CD14-positive monocyte (primary cell): ENCODE measurements at regions not wholly inside any gene's neighbourhood (a gene's known extent, or its start where the extent isn't known, plus 50 kb on each side); places are given as distances from the start of the nearest gene placed in this dataset.

Experiments
- DNase-seq, 3 donors: peaks; one replicate each; pipeline ENCODE4 v3.0.0-alpha.2; 2011 to 2022
- H2AFZ ChIP-seq: 2 replicates; pipeline ENCODE4 v1.6.0; 2012; ENCODE audit warnings: mild to moderate bottlenecking, low read depth, low read length, inconsistent platforms; ENCODE audit not compliant: insufficient read depth, poor library complexity, severe bottlenecking
- H3K27ac ChIP-seq, 2 donors: 1 replicate in 1 of 2; 2 replicates in 1 of 2; pipeline ENCODE4 v1.5.1; 2012 to 2013; ENCODE audit warnings: low read length in 2 of 2, control low read depth in 1 of 2, inconsistent platforms in 1 of 2, low read depth in 1 of 2, mild to moderate bottlenecking in 1 of 2
- H3K27me3 ChIP-seq, 2 donors: one replicate each; pipeline versions ENCODE4 v1.6.0 to v1.6.1; 2011 to 2013; ENCODE audit warnings: low read length in 2 of 2; ENCODE audit not compliant: control insufficient read depth in 2 of 2, insufficient read depth in 2 of 2
- H3K36me3 ChIP-seq, 2 donors: replicated peaks in 1 of 2; 1 replicate in 1 of 2; 2 replicates in 1 of 2; pipeline versions ENCODE4 v1.5.1 to v1.6.1; 2012 to 2013; ENCODE audit warnings: low read length in 2 of 2, control low read depth in 1 of 2, inconsistent platforms in 1 of 2, mild to moderate bottlenecking in 1 of 2; ENCODE audit not compliant: insufficient read depth in 2 of 2, control insufficient read depth in 1 of 2
- H3K4me1 ChIP-seq, 2 donors: 1 replicate in 1 of 2; 2 replicates in 1 of 2; pipeline versions ENCODE4 v1.5.1 to v1.6.1; 2012 to 2013; ENCODE audit warnings: low read length in 2 of 2, control low read depth in 1 of 2, inconsistent platforms in 1 of 2, mild to moderate bottlenecking in 1 of 2, moderate library complexity in 1 of 2; ENCODE audit not compliant: insufficient read depth in 2 of 2, control insufficient read depth in 1 of 2
- H3K4me2 ChIP-seq: replicated peaks from 2 replicates; pipeline ENCODE3; 2012; ENCODE audit warnings: low read length, moderate library complexity, mild to moderate bottlenecking; ENCODE audit not compliant: poor library complexity, severe bottlenecking; ENCODE audit errors: extremely low read depth
- H3K4me3 ChIP-seq, 3 experiments: fragments of 200-600 bp in 1 of 3; sonication (generic) in 1 of 3; replicated peaks in 1 of 3; 1 replicate in 2 of 3; 2 replicates in 1 of 3; pipeline ENCODE4 v1.5.1; 2011 to 2013; ENCODE audit warnings: low read length in 3 of 3, mild to moderate bottlenecking in 3 of 3, control low read depth in 2 of 3, low read depth in 2 of 3, inconsistent platforms in 1 of 3, moderate library complexity in 1 of 3
- H3K79me2 ChIP-seq: 2 replicates; pipeline ENCODE4 v1.6.0; 2012; ENCODE audit warnings: mild to moderate bottlenecking, control low read depth, inconsistent platforms, low read length, moderate library complexity; ENCODE audit not compliant: insufficient read depth
- H3K9ac ChIP-seq: 2 replicates; pipeline ENCODE4 v1.6.0; 2017; ENCODE audit warnings: low read length, mild to moderate bottlenecking; ENCODE audit not compliant: insufficient read depth, poor library complexity, severe bottlenecking
- H3K9me3 ChIP-seq, 2 donors: replicated peaks in 1 of 2; 1 replicate in 1 of 2; 2 replicates in 1 of 2; pipeline versions ENCODE4 v1.5.1 to v1.6.1; 2012 to 2013; ENCODE audit warnings: low read length in 2 of 2, control low read depth in 1 of 2; ENCODE audit not compliant: control insufficient read depth in 1 of 2, insufficient read depth in 1 of 2
- H4K20me1 ChIP-seq: 2 replicates; pipeline ENCODE4 v1.6.0; 2012; ENCODE audit warnings: mild to moderate bottlenecking, low read length, control low read depth, moderate library complexity; ENCODE audit not compliant: insufficient read depth
- H3K27ac Mint-ChIP-seq, 7 donors: one replicate each; pipeline ENCODE4 v1.8.0; 2020; ENCODE audit warnings: mild to moderate bottlenecking in 7 of 7, mixed read lengths in 7 of 7, moderate library complexity in 6 of 7, inconsistent platforms in 2 of 7
- H3K27me3 Mint-ChIP-seq, 3 donors: one replicate each; pipeline ENCODE4 v1.8.0; 2021 to 2022; ENCODE audit warnings: low read depth in 3 of 3, mild to moderate bottlenecking in 3 of 3, mixed read lengths in 3 of 3, moderate library complexity in 3 of 3, inconsistent platforms in 1 of 3
- H3K36me3 Mint-ChIP-seq, 2 donors: one replicate each; pipeline ENCODE4 v1.8.0; 2020; ENCODE audit warnings: mixed read lengths in 2 of 2, inconsistent platforms in 1 of 2, mild to moderate bottlenecking in 1 of 2
- H3K4me1 Mint-ChIP-seq: one replicate; pipeline ENCODE4 v1.8.0; 2020; ENCODE audit warnings: mild to moderate bottlenecking, mixed read lengths
- H3K4me3 Mint-ChIP-seq, 2 donors: one replicate each; pipeline ENCODE4 v1.8.0; 2020; ENCODE audit warnings: mild to moderate bottlenecking in 2 of 2, mixed read lengths in 2 of 2, moderate library complexity in 1 of 2
- H3K9me3 Mint-ChIP-seq, 7 donors: one replicate each; pipeline ENCODE4 v1.8.0; 2020 to 2022; ENCODE audit warnings: mixed read lengths in 7 of 7, mild to moderate bottlenecking in 6 of 7, moderate library complexity in 6 of 7, inconsistent platforms in 2 of 7
- WGBS: methylation state at CpG from one replicate; pipeline ENCODE4 v1.1.5; 2013; ENCODE audit warnings: missing lambda C conversion rate; ENCODE audit not compliant: insufficient coverage; 5-methylcytosine and 5-hydroxymethylcytosine counted together
- intact Hi-C, 2 donors: fragments of 100-400 bp; cut with micrococcal nuclease; formaldehyde crosslinking; loops; one replicate each; pipeline versions ENCODE4 v1.15.0 to v1.15.1; 2023
- TF ChIP-seq, protein P1 (sequence below): fragments of 200-600 bp; IDR thresholded peaks from one replicate; pipeline ENCODE4 v1.8.0; 2022; ENCODE audit warnings: antibody characterized with exemption, mild to moderate bottlenecking

DNA sequence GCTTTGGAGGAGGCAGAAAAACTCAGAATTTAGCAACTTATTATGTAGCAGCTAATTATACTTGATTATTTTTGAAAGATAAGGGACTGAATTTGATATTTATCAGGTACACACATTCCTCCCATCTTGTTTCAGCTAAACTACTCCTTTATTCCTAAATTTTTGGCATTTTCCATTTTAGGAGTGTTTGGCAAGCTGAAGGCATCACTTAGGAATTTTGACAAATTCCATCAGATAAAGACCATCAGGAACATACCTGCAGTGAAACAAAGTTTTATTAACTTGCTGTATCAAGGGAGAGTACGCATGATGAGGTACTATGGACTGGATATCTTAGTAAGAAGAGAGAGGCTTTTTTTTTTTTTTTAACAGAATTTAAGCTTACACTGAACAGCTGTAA lies 1092.2 kb downstream of the PLA2G4A start:
- Mint-ChIP-seq H3K9me3 (peaks cover 0 to 2% (median 0%) of the 10 kb centered on the region in 7 donors), H3K4me3 (no peak overlapping the region), H3K36me3 (no peaks in the 10 kb centered on the region), H3K4me1 (no peaks in the 10 kb centered on the region), H3K27me3 (no peaks in the 10 kb centered on the region), H3K27ac (no peak overlapping the region)
- DNase-seq, result no peak
- H3K9ac ChIP-seq, result no peak overlapping the region
- no peaks in the 10 kb centered on the region for H3K36me3 ChIP-seq
- no CpG with 5 or more reads among the region's 1 CpG for WGBS
- intact Hi-C loops, result no loop called here
- H3K27ac ChIP-seq, result no peak overlapping the region
- H3K4me3 ChIP-seq, result no peak overlapping the region
- H3K79me2 ChIP-seq, result no peaks in the 10 kb centered on the region
- TF ChIP-seq, protein P1, sequence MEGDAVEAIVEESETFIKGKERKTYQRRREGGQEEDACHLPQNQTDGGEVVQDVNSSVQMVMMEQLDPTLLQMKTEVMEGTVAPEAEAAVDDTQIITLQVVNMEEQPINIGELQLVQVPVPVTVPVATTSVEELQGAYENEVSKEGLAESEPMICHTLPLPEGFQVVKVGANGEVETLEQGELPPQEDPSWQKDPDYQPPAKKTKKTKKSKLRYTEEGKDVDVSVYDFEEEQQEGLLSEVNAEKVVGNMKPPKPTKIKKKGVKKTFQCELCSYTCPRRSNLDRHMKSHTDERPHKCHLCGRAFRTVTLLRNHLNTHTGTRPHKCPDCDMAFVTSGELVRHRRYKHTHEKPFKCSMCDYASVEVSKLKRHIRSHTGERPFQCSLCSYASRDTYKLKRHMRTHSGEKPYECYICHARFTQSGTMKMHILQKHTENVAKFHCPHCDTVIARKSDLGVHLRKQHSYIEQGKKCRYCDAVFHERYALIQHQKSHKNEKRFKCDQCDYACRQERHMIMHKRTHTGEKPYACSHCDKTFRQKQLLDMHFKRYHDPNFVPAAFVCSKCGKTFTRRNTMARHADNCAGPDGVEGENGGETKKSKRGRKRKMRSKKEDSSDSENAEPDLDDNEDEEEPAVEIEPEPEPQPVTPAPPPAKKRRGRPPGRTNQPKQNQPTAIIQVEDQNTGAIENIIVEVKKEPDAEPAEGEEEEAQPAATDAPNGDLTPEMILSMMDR, result no peak
- no peaks in the 10 kb centered on the region for H4K20me1 ChIP-seq
- no peaks in the 10 kb centered on the region for H3K4me1 ChIP-seq
- H3K27me3 ChIP-seq, result no peaks in the 10 kb centered on the region
- no peaks in the 10 kb centered on the region for H3K9me3 ChIP-seq
- no peak overlapping the region for H3K4me2 ChIP-seq
- no peak overlapping the region for H2AFZ ChIP-seq

DNA sequence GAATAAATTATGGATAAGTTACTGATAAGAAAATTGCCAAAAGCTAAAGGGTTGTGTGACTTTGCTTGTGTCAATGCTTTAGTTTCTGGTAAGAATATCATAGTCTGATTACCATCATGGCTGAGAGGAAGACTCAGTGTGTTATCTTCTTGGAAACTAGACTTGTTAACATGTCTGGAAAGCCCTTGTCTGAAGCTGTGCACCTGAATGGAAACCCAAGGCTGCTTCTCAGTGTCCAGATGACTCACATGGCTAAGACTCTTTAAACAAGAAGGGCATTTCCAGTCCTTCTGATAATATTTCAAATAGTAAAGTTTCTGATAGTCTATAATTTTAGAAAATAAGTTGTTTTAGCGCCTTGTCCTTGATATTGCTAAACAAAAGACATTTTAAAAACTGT lies 1092.7 kb downstream of the PLA2G4A start:
- Mint-ChIP-seq H3K27ac (no peak overlapping the region), H3K27me3 (no peaks in the 10 kb centered on the region), H3K36me3 (no peaks in the 10 kb centered on the region), H3K4me1 (no peaks in the 10 kb centered on the region), H3K4me3 (no peak overlapping the region), H3K9me3 (peaks cover 0 to 1% (median 0%) of the 10 kb centered on the region in 7 donors)
- Histone ChIP-seq H3K4me1 (no peaks in the 10 kb centered on the region), H2AFZ (no peak overlapping the region), H3K27me3 (no peaks in the 10 kb centered on the region), H3K4me3 (no peak overlapping the region), H3K9me3 (no peaks in the 10 kb centered on the region), H3K36me3 (no peaks in the 10 kb centered on the region), H3K79me2 (no peaks in the 10 kb centered on the region), H3K4me2 (no peak overlapping the region), H3K9ac (no peak overlapping the region), H3K27ac (no peak overlapping the region), H4K20me1 (no peaks in the 10 kb centered on the region)
- DNase-seq, result no peak
- TF ChIP-seq, protein P1, result no peak
- intact Hi-C loops, result no loop called here
- WGBS, result no CpG with 5 or more reads among the region's 1 CpG
